GM18520 (cell line): ENCODE measurements at regions not wholly inside any gene's neighbourhood (a gene's known extent, or its start where the extent isn't known, plus 50 kb on each side); places are given as distances from the start of the nearest gene placed in this dataset.
"Not testable (repeated sequence)": the region's sequence is repeated elsewhere in the genome, so short reads cannot be mapped to it uniquely, and the experiment has no call there.

Experiments
- ATAC-seq: cut with Tn5 transposase; IDR thresholded peaks from one replicate; pipeline ENCODE4 v1.9.1; 2021; ENCODE audit not compliant: unreplicated experiment

DNA sequence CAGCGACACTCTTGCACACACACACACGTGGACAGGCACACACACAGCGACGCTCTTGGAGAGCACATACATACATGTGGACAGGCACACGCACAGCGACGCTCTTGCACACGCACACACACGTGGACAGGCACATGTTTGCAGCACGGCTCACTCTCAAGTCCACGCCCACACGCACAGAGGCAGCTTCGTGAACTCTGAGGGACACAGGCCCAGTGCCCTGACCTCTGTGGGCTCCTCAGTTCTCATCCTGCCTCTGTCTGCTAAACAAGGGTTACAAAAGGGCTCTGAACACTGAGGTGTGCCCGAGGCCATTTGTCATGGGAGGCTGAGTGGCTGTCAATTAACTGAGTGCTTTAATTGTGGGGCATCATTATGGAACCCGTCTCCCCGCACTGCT is 558.8 kb upstream of the ADAMTS16 start:
- no peak for ATAC-seq

DNA sequence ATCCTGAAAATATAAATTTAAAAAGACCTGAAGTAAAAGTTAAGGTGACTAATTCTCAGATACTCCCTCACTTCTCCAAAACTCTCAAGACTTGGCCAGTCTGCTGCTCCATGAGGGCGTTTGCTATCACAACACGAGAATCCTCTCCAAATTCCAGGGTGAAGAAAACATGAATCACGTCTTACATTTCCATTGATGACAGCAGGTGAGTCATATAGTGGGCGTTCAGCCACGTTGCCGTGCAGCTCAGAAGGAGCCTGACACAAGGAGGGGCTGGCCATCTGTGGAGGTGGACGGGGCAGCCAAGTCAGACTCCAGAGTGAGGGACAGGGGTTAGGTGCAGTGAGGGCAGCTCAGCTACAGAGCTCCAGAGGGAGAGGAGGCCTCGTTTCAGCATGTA is 555.1 kb upstream of the ADAMTS16 start:
- ATAC-seq, result no peak

DNA sequence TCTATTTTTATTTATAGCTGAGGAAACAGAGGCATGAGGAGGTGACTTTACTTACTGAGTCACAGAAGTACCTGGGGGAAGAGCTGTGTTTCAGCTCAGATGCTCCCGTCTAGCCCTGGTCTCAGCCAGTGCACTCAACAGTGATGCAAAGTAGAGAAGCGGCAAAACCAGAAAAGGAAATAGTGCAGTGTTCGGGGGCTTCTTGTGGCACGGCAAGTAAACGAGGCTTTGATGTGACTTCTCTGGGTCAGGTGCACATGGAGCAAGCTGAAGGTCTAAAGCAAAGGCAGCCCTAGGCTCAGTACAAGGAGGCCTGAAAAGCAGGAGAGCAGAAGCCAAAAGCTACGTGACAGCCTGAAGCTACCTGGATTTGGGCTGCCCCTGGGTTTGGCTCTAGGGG is 526.7 kb upstream of the ADAMTS16 start:
- ATAC-seq, result no peak

DNA sequence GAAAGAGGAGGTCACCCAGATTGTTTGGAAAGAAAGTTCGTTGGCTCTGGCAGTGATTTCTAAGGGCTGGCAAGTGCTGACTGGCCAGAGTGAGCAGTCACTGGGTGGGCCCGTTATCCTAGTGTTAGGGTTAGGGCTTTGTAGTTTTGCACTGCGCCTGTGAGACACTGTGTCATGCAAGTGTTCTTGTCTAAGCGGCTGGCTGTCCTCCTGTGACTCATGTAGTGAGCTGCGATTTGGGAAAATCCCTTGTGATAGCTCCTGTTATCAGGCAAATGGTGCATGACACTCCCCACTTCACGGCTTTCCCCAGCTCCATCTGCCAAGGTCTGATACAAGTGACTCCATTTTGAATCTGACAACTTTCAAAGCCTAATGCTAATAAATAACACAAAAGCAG is 526.0 kb upstream of the ADAMTS16 start:
- no peak for ATAC-seq

DNA sequence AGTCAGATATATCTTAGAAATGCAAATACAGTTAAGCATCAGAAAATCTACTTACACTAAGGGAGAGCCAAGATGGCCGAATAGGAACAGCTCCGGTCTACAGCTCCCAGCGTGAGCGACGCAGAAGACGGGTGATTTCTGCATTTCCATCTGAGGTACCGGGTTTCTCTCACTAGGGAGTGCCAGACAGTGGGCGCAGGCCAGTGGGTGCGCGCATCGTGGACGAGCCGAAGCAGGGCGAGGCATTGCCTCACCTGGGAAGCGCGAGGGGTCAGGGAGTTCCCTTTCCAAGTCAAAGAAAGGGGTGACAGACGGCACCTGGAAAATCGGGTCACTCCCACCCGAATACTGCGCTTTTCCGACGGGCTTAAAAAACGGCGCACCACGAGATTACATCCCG is 524.8 kb upstream of the ADAMTS16 start:
- ATAC-seq, result not testable (repeated sequence)

DNA sequence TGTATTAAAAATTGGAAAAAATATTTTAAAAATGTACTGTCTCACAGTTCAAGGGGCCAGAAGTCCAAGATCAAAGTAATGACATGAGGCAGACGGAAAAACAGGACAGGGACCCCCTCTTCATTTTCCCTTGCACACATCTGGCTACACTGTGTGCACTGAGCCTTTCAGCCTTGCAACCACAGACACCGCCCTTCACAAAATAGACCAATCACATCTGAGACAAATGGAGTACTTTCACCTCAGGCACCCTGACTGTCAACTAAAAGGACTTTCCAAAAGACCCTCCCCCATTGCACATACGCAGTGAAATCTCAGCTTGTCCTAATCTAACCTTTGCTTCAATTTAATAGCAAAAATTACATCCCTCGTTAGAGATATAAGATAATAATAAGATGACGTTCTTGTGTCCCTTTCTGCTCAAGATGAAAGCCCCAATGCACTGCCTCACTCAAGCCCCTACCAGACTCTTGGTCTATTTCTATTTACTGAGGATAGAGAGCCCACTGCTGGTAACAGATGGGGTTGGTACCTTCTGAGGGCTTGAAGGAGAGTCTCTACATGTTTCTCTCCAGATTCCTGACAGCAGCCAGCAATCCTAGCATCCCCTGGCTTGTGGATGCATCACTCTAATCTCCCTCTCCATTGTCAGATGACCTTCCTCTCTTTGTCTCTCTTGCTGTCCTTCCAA is 514.8 kb upstream of the ADAMTS16 start:
- ATAC-seq, result no peak

DNA sequence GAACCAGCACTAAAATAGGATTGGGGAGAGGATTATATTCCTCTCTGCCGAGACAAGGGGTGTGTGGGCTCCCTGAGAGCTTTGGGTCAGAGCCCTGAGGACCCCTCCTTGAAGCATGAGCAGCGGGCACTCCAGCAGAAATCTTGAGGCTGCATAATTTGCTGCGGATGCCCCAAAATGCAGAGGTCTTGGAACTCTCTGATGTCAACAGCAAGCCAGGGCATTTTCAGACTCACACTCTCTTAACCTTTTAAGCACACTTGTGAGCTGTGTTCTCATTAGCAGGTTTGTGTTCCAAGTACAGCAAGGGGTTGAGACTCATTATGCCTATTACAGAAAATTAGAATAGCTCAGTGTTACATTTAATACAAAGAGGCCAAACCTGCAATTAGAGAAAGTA is 513.0 kb upstream of the ADAMTS16 start:
- ATAC-seq, result no peak

DNA sequence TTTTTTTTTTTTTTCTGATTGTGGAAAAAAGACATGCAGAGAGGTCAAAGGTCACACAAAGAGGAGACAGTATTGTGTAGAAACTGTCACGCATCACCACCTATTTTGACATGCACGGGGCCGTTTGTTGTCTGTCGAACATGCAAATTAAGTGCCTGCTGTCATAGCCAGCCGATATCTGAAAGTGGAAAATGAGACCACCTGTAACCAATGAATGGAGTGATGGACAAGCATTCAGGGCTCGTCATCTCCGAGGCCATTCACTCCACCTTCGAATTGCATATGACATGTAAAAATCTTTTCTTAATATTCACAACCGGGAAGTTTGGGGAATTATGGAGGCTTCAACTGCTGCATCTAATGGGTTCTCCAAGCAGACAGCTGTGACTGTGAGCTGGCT is 512.2 kb upstream of the ADAMTS16 start:
- ATAC-seq, result no peak

DNA sequence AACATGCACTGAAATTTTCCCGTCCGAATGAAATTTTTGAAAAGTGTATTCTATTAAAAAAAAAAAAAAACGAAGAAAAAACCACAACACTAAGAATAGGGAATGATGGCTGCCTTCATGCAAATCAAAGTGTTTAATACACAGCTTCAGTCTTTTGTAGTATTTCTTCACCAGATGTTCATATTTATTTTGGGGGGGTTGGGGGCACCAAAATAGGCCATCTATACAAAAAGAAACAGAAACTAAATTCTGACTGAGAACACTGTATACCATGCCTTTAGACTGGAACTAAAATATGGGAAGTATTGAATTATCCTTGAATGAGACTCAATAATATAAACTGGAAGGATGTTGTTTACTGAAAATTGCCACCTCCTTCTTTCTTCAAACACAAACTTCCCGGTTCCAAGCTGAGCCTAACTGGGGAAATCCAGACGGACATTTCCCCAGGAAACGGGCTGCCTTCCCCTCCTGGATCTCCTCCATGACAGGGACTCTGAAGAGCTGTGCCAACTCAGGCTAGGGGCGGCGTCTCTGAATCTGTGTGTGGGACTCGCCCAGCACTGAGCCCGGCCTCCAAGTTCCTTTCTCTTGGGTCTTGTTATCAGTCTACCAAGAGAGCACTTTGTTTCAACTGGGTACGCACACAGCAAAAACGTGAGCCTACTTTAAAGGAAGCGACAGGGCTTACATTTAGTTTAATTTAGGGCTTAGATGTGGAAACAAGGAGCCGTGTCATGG is 511.3 kb upstream of the ADAMTS16 start:
- no peak for ATAC-seq

DNA sequence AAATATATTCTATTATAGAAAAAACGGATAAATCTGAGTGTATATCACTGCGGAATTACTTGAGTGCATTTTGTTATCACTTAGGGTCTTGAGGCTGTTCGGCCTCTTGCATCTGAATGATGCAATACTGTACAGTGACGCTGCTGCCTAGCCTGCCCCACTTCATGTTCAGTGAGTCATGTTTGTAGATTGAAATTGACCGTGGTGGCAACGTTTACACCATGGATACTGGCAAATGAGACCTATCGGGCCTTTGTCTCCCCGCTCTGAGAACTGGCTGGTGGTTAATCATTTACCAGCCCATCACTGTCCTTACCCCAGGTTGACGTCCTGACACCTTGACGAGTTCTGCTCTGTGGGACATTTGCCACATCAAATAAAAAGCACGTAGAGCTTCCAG is 510.1 kb upstream of the ADAMTS16 start:
- ATAC-seq, result no peak

DNA sequence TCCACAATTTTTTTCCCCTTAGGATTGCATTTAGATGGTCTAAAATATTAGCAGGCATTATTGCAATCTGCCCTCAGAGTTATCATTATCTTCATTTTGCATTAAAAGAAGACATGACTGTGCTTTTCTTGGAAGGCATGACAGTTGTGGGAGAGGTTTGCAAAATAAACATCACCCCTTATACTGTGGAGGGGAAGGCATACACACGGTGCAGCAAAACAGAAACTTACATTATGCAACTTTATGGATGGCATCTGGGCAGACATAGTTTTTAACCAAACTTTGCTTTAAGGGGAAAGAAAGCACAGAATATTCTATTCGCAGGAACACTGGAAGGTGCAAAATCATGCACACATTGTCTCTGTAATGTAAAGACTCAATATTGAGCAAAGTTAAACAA is 505.8 kb upstream of the ADAMTS16 start:
- ATAC-seq, result no peak

DNA sequence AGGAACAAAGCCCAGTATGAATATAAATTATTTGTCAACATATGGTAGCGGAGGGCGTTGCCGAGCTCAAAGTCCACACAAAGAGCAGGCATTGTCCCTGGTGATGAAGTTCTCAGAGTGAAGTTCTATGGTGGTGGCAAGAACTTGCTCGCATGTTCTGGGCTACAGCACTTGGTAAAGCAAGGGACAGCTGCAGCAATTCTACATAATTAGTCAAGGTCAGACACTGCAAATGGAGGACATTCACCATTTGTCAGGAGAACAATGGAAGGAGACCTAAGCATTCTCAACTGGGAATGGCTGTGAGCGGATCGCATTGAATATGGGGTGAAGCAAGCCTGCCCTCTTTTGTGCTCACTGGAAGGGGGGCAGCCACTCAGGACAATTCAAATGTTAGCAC is 503.8 kb upstream of the ADAMTS16 start:
- no peak for ATAC-seq

DNA sequence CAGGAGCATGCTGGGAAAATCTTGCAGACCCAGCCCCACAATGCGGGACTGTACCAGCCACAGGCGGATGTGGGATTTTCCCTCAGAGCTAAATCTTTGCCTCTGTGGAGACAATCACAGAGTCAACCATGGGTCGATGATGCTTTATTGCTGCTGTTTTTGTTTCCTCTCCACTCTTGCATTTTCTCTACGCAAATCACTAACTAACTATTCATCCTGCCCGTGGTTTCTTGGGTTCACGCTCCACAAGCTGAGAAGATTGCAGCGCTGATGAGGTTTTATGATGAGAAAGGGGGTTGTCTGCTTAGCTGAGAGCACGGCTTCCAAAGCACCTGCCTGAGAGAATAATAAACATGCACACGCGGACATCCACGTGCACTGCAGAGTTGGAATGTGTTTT is 500.2 kb upstream of the ADAMTS16 start:
- ATAC-seq, result no peak

DNA sequence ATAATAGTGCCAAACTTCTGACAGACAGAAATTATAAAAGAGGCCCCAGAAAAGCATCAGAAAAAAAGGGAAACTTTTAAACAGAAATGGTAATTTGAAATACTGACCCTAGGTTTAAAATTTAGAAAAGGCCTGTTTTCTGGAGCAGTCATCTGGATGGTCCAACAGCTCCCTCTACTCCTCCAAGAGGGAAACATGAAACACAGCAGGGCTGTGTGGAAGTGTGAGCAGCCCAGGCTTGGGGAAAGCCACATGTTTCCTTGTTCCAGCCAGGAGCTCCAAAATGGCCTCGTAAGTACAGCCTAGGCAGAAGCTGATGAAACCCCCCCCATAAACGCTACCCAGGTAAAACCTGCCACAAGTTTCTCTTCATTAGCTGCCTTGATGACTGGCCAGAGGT is 499.3 kb upstream of the ADAMTS16 start:
- ATAC-seq, result no peak

DNA sequence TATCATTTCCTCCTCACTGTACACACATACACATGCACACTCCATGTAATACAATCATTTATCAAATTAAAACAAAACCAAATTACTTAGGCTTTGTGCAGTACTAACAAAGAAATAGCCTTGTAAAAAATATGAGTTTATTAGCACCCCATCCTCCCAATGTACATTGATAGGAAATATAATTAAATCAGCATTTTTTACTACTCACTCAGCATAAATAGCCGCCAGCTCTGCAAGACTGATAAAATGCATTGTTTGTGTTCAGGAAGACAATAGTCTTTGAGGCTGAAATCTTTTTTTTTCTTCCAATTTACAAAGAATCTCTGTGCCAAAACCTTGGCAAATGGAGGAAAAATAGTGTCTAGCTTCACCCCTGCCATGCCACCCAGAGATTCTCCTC is 497.6 kb upstream of the ADAMTS16 start:
- no peak for ATAC-seq

DNA sequence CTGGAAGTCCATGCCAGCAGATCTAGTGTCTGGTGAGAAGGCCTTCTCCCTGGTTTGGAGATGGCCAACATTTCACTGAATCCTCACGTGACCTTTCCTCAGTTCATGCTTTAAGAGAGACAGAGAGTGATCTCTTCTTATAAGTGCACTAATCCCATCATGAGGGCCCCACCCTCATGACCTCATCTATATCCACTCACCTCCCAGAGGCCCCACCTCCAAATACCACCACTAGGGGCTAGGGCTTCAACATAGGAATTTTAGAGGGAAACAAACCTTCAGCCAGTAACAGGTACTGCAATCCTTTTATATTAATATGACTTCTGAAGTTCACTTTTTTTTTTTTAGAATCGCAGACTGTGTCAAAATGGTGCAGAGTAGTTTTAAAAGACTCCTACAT is 496.9 kb upstream of the ADAMTS16 start:
- no peak for ATAC-seq

DNA sequence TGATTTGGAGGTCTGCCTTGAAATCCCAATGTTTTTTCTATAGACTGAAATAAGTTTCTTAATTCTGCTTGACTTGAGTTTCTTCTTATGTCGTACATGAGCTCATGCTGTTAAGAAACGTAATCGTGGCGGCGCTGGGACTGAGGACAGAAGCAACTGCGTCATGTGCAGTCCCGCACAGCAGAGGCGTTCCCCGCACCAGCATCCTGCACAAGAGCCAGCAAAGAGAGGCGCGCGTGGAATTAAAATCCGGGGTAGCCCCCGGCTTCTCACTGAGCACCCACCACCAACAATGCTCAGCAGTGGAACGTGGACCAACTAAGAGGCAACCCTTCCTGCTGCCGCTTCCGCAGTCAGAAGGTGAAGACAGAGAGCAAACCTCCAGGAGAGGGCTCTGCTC is 496.2 kb upstream of the ADAMTS16 start:
- ATAC-seq, result no peak

DNA sequence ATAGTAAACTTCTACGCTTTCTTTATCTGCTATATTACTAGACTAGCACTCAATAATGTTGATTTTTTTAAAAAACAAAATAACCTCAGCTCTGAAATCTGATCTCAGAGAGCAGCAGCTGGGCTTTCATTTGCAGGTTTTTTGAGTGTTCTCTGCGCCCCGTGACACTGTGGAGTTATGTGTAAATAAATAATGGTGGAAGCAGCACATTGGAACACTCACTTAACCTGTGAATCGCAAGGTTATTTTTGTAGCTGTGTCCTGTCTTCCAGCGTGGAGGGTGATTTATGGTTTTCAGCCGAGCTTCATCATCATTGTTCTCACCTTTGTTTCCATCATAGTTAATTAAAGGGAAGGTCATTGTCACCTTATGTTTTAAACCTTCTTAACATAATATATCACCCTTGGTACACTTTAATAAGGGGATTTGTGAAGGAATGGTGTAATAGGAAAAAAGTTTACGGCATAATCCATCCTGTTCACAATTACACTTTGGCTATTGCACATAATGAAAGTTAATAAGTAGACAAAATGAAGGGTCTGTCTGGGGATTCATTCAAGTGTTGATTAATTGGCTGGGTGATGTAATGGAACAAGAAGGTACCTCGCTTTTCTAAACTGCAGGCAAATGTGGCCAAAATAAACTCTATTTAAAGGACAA is 493.3 kb upstream of the ADAMTS16 start:
- no peak for ATAC-seq

DNA sequence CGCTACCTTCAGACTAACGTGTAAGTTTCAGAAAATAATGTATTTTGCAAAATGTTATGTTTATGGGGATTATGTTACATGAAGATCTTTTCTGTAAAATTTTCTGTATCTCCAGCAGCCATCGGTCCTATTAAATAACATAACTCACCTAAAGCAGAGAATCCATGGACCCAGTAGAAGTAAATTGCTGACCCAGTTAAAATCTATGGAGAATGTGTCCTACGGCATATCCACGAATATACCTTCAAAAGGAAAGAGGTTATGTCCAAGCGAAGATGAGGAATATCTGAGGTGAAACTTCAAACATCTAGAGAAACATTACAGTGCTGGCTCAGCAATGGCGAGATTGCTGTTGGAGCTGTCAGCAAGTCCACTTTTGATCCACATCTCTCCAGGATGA is 492.2 kb upstream of the ADAMTS16 start:
- no peak for ATAC-seq

DNA sequence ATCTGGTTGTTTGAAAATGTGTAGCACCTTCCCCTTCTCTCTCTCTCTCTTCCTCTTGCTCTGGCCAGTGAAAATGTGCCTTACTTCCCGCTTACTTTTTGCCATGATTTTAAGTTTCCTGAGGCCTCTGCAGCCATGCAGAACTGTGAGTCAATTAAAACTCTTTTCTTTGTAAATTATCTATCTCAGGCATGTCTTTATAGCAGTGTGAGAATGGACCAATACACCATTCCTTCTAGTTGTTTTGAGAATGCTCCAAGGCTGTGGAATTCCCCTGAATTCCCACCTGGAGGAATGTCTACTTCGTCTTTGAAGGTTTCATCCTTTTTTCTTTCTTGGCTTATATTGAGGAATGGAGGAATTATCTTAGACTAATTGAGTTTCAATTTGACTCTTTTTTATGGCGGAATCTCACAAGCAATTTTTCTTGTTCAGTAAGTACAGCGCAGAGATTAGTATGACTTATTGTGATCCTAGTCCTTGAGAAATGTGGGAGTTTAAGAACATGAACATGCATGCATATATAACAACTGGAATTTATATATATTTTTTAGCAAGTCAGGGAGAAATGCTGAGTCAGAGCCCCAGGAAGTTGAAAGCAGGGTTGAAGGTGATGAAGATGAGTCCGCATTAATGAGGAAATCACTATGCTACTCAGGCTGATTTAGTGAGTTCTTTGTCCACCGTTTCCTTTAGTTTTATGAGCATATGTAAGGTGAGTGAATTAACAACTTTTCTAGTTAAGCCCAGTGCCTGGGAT is 488.1 kb upstream of the ADAMTS16 start:
- no peak for ATAC-seq

DNA sequence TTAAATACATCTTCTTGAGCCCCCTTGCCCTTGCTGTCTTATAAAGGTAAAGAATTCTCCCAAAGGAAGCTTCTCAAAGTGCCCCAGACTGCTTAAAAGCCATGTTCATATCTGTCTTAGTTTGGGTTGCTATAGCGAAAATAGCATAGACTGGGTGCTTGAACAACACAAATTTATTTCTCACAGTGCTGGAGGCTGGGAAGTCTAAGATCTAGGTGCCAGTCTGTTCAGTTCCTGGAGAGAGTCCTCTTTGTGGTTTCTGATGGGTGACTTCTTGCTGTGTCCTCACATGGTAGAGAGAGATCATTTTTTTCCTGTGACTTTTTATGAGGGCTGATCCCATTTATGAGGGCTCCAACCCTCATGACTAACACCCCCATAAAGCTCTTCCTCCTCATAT is 486.7 kb upstream of the ADAMTS16 start:
- no peak for ATAC-seq

DNA sequence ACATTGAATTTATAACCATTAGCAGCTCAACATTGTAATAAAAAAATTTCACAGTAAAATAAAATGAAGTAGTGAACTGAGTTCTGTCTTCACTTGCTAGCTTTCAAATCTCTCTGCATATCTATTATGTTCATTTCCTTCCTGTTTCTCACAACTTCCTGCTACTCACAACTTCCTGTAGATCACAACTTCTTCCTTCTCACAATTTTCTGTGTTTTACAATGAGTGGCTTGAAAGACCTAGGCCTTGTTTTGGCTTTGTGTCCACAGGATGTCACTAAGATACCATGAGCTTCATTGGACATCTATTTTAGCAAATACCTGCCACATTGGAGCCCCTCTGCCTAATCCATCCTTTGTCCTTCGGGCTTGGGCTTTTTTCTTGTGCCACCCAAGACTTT is 480.3 kb upstream of the ADAMTS16 start:
- no peak for ATAC-seq
